B cell (primary cell): ENCODE measurements at regions not wholly inside any gene's neighbourhood (a gene's known extent, or its start where the extent isn't known, plus 50 kb on each side); places are given as distances from the start of the nearest gene placed in this dataset.

Experiments used
- ATAC-seq: fragments of 200-7000 bp; cut with Tn5 transposase; one replicate; pipeline ENCODE4 v1.10.0; 2021; ENCODE audit warnings: low read depth, mild to moderate bottlenecking, moderate number of reproducible peaks, moderate library complexity
- CTCF ChIA-PET: fragments of 350-600 bp; sonication (Branson Sonifier 250); formaldehyde crosslinking; loops from one replicate; lab custom pipeline; 2021; ENCODE audit warnings: antibody characterized with exemption, inconsistent platforms; lab: Charles Lee
- POLR2A ChIA-PET: fragments of 350-600 bp; sonication (Branson Sonifier 250); formaldehyde crosslinking; loops from one replicate; lab custom pipeline; 2021; ENCODE audit warnings: antibody characterized with exemption; lab: Charles Lee
- DNase-seq: peaks from one replicate; pipeline ENCODE4 v3.0.0; 2013
- H2AFZ ChIP-seq: 2 replicates; pipeline ENCODE4 v1.6.1; 2012; ENCODE audit warnings: mild to moderate bottlenecking, low read depth, low read length; ENCODE audit not compliant: insufficient read depth, poor library complexity, severe bottlenecking
- H3K27ac ChIP-seq, 2 donors: 1 replicate in 1 of 2; 2 replicates in 1 of 2; pipeline ENCODE4 v1.5.1; 2012 to 2013; ENCODE audit warnings: low read length in 2 of 2, mild to moderate bottlenecking in 2 of 2, moderate library complexity in 1 of 2
- H3K27me3 ChIP-seq, 4 experiments: fragments of 200-600 bp in 1 of 4; sonication (generic) in 1 of 4; replicated peaks in 1 of 4; 1 replicate in 2 of 4; 2 replicates in 2 of 4; pipeline versions ENCODE4 v1.6.1 to v1.7.0; 2013 to 2016; ENCODE audit warnings: low read length in 3 of 4, mild to moderate bottlenecking in 2 of 4, mixed read lengths in 1 of 4, moderate library complexity in 1 of 4; ENCODE audit not compliant: insufficient read depth in 4 of 4, control insufficient read depth in 3 of 4; ENCODE audit errors: control extremely low read depth in 1 of 4
- H3K36me3 ChIP-seq, 2 experiments: replicated peaks in 1 of 2; 1 replicate in 1 of 2; 2 replicates in 1 of 2; pipeline versions ENCODE4 v1.6.1 to v1.7.1; 2013; ENCODE audit warnings: low read length in 1 of 2; ENCODE audit not compliant: insufficient read depth in 2 of 2, control insufficient read depth in 1 of 2; ENCODE audit errors: control extremely low read depth in 1 of 2, extremely low read depth in 1 of 2
- H3K4me1 ChIP-seq, 2 donors: fragments of 200-600 bp in 1 of 2; sonication (generic) in 1 of 2; 1 replicate in 1 of 2; 2 replicates in 1 of 2; pipeline versions ENCODE4 v1.5.1 to v1.6.1; 2013 to 2017; ENCODE audit warnings: low read length in 2 of 2; ENCODE audit not compliant: control insufficient read depth in 2 of 2, insufficient read depth in 2 of 2
- H3K4me2 ChIP-seq: replicated peaks from 2 replicates; pipeline ENCODE3; 2012; ENCODE audit warnings: mild to moderate bottlenecking, low read depth, low read length; ENCODE audit not compliant: poor library complexity, severe bottlenecking
- H3K4me3 ChIP-seq, 5 experiments: fragments of 200-600 bp in 1 of 5; sonication (generic) in 1 of 5; 1 replicate in 3 of 5; 2 replicates in 2 of 5; pipeline versions ENCODE4 v1.5.1 to v1.7.0; 2011 to 2016; ENCODE audit warnings: low read length in 4 of 5, mild to moderate bottlenecking in 4 of 5, low read depth in 2 of 5, control low read depth in 1 of 5, moderate library complexity in 1 of 5; ENCODE audit not compliant: insufficient read depth in 1 of 5; ENCODE audit errors: control extremely low read depth in 1 of 5, extremely low read depth in 1 of 5
- H3K79me2 ChIP-seq: fragments of 200-600 bp; sonication (generic); one replicate; pipeline ENCODE4 v1.6.0; 2016; ENCODE audit warnings: low read length; ENCODE audit not compliant: control insufficient read depth, insufficient read depth
- H3K9ac ChIP-seq: fragments of 200-600 bp; sonication (generic); 2 replicates; pipeline ENCODE4 v1.6.1; 2017; ENCODE audit warnings: mild to moderate bottlenecking, low read length, moderate library complexity
- H3K9me3 ChIP-seq, 3 donors: one replicate each; pipeline versions ENCODE4 v1.6.1 to v1.7.1; 2013; ENCODE audit warnings: low read length in 2 of 3; ENCODE audit not compliant: control insufficient read depth in 2 of 3, insufficient read depth in 1 of 3; ENCODE audit errors: control extremely low read depth in 1 of 3
- H4K20me1 ChIP-seq: 2 replicates; pipeline ENCODE4 v1.6.0; 2012; ENCODE audit warnings: mild to moderate bottlenecking, low read length; ENCODE audit not compliant: insufficient read depth, control insufficient read depth, poor library complexity, severe bottlenecking
- H3K27ac Mint-ChIP-seq: one replicate; pipeline ENCODE4 v1.8.0; 2021; ENCODE audit warnings: mixed read lengths
- H3K27me3 Mint-ChIP-seq: one replicate; pipeline ENCODE4 v1.8.0; 2021; ENCODE audit warnings: mixed read lengths
- H3K4me1 Mint-ChIP-seq: one replicate; pipeline ENCODE4 v1.8.0; 2021; ENCODE audit warnings: mixed read lengths
- H3K4me3 Mint-ChIP-seq: one replicate; pipeline ENCODE4 v1.8.0; 2021; ENCODE audit warnings: mixed read lengths
- H3K9me3 Mint-ChIP-seq: one replicate; pipeline ENCODE4 v1.8.0; 2022; ENCODE audit warnings: mixed read lengths; ENCODE audit not compliant: insufficient read depth
- CTCF ChIP-seq: fragments of 200-600 bp; IDR thresholded peaks from one replicate; pipeline ENCODE4 v1.8.0; 2022; ENCODE audit warnings: antibody characterized with exemption, mild to moderate bottlenecking
- EZH2 ChIP-seq: IDR thresholded peaks from 2 replicates; pipeline ENCODE4 v1.6.1; 2012; ENCODE audit warnings: borderline replicate concordance, low read depth, mild to moderate bottlenecking, moderate library complexity, low read length; ENCODE audit not compliant: insufficient read depth, poor library complexity, severe bottlenecking
- WGBS: methylation state at CpG from one replicate; pipeline ENCODE4 v1.1.5; 2013; ENCODE audit warnings: missing lambda C conversion rate; ENCODE audit not compliant: insufficient coverage; 5-methylcytosine and 5-hydroxymethylcytosine counted together
- intact Hi-C: fragments of 100-400 bp; cut with micrococcal nuclease; formaldehyde crosslinking; loops from one replicate; pipeline ENCODE4 v1.10.0; 2022

GRCh38 chr9:81146241-81146640 lies 543.1 kb downstream of the TLE1 start:
- no peaks in the 10 kb centered on the region for H3K4me1 Mint-ChIP-seq
- TF ChIP-seq EZH2 (no peak), CTCF (no peak)
- H3K4me2 ChIP-seq = no peak overlapping the region
- CTCF ChIA-PET = no interaction called here
- H3K4me3 Mint-ChIP-seq = no peak overlapping the region
- H3K4me1 ChIP-seq = no peaks in the 10 kb centered on the region
- H3K36me3 ChIP-seq = no peaks in the 10 kb centered on the region
- no peak overlapping the region for H3K4me3 ChIP-seq
- no peak overlapping the region for H3K27ac ChIP-seq
- no peak overlapping the region for H2AFZ ChIP-seq
- no peak for ATAC-seq
- POLR2A ChIA-PET = no interaction called here
- H3K27me3 ChIP-seq = no peaks in the 10 kb centered on the region
- no CpG with 5 or more reads among the region's 3 CpGs for WGBS
- no peaks in the 10 kb centered on the region for H3K9me3 Mint-ChIP-seq
- no peak for DNase-seq
- intact Hi-C loops = no loop called here
- no peak overlapping the region for H3K9ac ChIP-seq
- H3K9me3 ChIP-seq = peaks cover 0 to 3% (median 0%) of the 10 kb centered on the region in 3 donors
- H3K79me2 ChIP-seq = no peaks in the 10 kb centered on the region
- H3K27me3 Mint-ChIP-seq = no peaks in the 10 kb centered on the region
- H3K27ac Mint-ChIP-seq = no peak overlapping the region
- no peaks in the 10 kb centered on the region for H4K20me1 ChIP-seq

- ChIA-PET CTCF (no interaction called here), POLR2A (no interaction called here)
- no peak overlapping the region for H3K4me2 ChIP-seq
- no peak overlapping the region for H3K4me3 Mint-ChIP-seq
- TF ChIP-seq EZH2 = no peak
- TF ChIP-seq CTCF = no peak
- H3K4me3 ChIP-seq = no peak overlapping the region
- H3K4me1 Mint-ChIP-seq = no peaks in the 10 kb centered on the region
- no peaks in the 10 kb centered on the region for H3K4me1 ChIP-seq
- H3K79me2 ChIP-seq = no peaks in the 10 kb centered on the region
- no peaks in the 10 kb centered on the region for H3K36me3 ChIP-seq
- no peaks in the 10 kb centered on the region for H3K27me3 ChIP-seq
- H3K27ac Mint-ChIP-seq = no peak overlapping the region
- peaks cover 0 to 3% (median 0%) of the 10 kb centered on the region in 3 donors for H3K9me3 ChIP-seq
- no peaks in the 10 kb centered on the region for H4K20me1 ChIP-seq
- WGBS = 73% methylated on average over 3 of the region's 10 CpGs
- no peaks in the 10 kb centered on the region for H3K9me3 Mint-ChIP-seq
- no peak overlapping the region for H2AFZ ChIP-seq
- H3K27ac ChIP-seq = no peak overlapping the region
- H3K9ac ChIP-seq = no peak overlapping the region
- DNase-seq (no peak), ATAC-seq (no peak)
- no peaks in the 10 kb centered on the region for H3K27me3 Mint-ChIP-seq
- intact Hi-C loops = no loop called here
These were observed 543.9 kb downstream of the TLE1 start for GRCh38 chr9:81145331-81145963.
